Common myeloid progenitor, CD34-positive (primary cell): ENCODE measurements at regions not wholly inside any gene's neighbourhood (a gene's known extent, or its start where the extent isn't known, plus 50 kb on each side); places are given as distances from the start of the nearest gene placed in this dataset.

Source experiments
- CTCF ChIA-PET: fragments of 350-600 bp; sonication (Branson Sonifier 250); formaldehyde crosslinking; loops from one replicate; lab custom pipeline; 2021; ENCODE audit warnings: antibody characterized with exemption; lab: Charles Lee
- POLR2A ChIA-PET: fragments of 350-600 bp; sonication (Branson Sonifier 250); formaldehyde crosslinking; loops from one replicate; lab custom pipeline; 2021; ENCODE audit warnings: antibody characterized with exemption; lab: Charles Lee
- DNase-seq, 3 donors: peaks; one replicate each; pipeline versions ENCODE4 v3.0.0 to v3.0.0-alpha.2; 2013
- H3K27ac ChIP-seq, 2 experiments: 1 replicate in 1 of 2; 2 replicates in 1 of 2; pipeline ENCODE4 v1.7.0; 2013; ENCODE audit warnings: inconsistent platforms in 2 of 2, low read length in 2 of 2, mild to moderate bottlenecking in 2 of 2, low read depth in 1 of 2, moderate library complexity in 1 of 2; ENCODE audit not compliant: severe bottlenecking in 2 of 2, insufficient read depth in 1 of 2, poor library complexity in 1 of 2
- H3K27me3 ChIP-seq, 5 experiments: replicated peaks in 2 of 5; 1 replicate in 3 of 5; 2 replicates in 2 of 5; pipeline versions ENCODE4 v1.6.1 to v1.7.0; 2013; ENCODE audit warnings: low read length in 4 of 5, mild to moderate bottlenecking in 2 of 5, moderate library complexity in 2 of 5, inconsistent platforms in 1 of 5; ENCODE audit not compliant: insufficient read depth in 5 of 5, control insufficient read depth in 4 of 5
- H3K36me3 ChIP-seq, 4 experiments: 1 replicate in 2 of 4; 2 replicates in 2 of 4; pipeline versions ENCODE4 v1.6.1 to v1.7.0; 2013; ENCODE audit warnings: low read length in 3 of 4, control low read depth in 1 of 4, mild to moderate bottlenecking in 1 of 4; ENCODE audit not compliant: control insufficient read depth in 4 of 4, insufficient read depth in 4 of 4
- H3K4me1 ChIP-seq, 4 experiments: 1 replicate in 3 of 4; 2 replicates in 1 of 4; pipeline versions ENCODE4 v1.6.1 to v1.7.1; 2013; ENCODE audit warnings: low read length in 3 of 4, mild to moderate bottlenecking in 3 of 4, control low read depth in 1 of 4, inconsistent platforms in 1 of 4, moderate library complexity in 1 of 4; ENCODE audit not compliant: control insufficient read depth in 4 of 4, insufficient read depth in 4 of 4; ENCODE audit errors: control extremely low read depth in 1 of 4
- H3K4me3 ChIP-seq, 7 experiments: 1 replicate in 4 of 7; 2 replicates in 3 of 7; pipeline versions ENCODE4 v1.5.1 to v1.7.0; 2013; ENCODE audit warnings: mild to moderate bottlenecking in 7 of 7, low read length in 6 of 7, moderate library complexity in 6 of 7, inconsistent platforms in 2 of 7, low read depth in 2 of 7, control low read depth in 1 of 7; ENCODE audit not compliant: insufficient read depth in 4 of 7, control insufficient read depth in 1 of 7; ENCODE audit errors: extremely low read depth in 1 of 7
- H3K9me3 ChIP-seq, 5 experiments: 1 replicate in 4 of 5; 2 replicates in 1 of 5; pipeline versions ENCODE4 v1.6.1 to v1.7.1; 2013; ENCODE audit warnings: low read length in 4 of 5, mild to moderate bottlenecking in 2 of 5, inconsistent platforms in 1 of 5, low read depth in 1 of 5, moderate library complexity in 1 of 5; ENCODE audit not compliant: control insufficient read depth in 4 of 5, insufficient read depth in 2 of 5; ENCODE audit errors: control extremely low read depth in 1 of 5
- WGBS: methylation state at CpG from one replicate; pipeline ENCODE4 v1.1.5; 2013; ENCODE audit not compliant: insufficient coverage; 5-methylcytosine and 5-hydroxymethylcytosine counted together

- Histone ChIP-seq H3K27ac (no peak overlapping the region), H3K4me1 (no peaks in the 10 kb centered on the region), H3K27me3 (no peaks in the 10 kb centered on the region), H3K4me3 (no peak overlapping the region), H3K9me3 (no peaks in the 10 kb centered on the region), H3K36me3 (no peaks in the 10 kb centered on the region)
- CTCF ChIA-PET, result interaction anchor here (0.9 kb wide), 1 partner anchor 10 kb away, joined by 3 read pairs; no protein-coding TSS in a partner anchor
- POLR2A ChIA-PET, result no interaction called here
- 80% methylated on average over 1 of the region's 2 CpGs for WGBS
- DNase-seq, result no peak
Measured at GRCh38 chr14:53875324-53875897, 81.2 kb downstream of the BMP4 start.

GRCh38 chr14:53874704-53875103, 81.9 kb downstream of the BMP4 start:
- CTCF ChIA-PET, result no interaction called here
- no peaks in the 10 kb centered on the region for H3K27me3 ChIP-seq
- POLR2A ChIA-PET, result no interaction called here
- H3K36me3 ChIP-seq, result no peaks in the 10 kb centered on the region
- no peak overlapping the region for H3K27ac ChIP-seq
- no peak for DNase-seq
- H3K4me3 ChIP-seq, result no peak overlapping the region
- H3K4me1 ChIP-seq, result no peaks in the 10 kb centered on the region
- H3K9me3 ChIP-seq, result no peaks in the 10 kb centered on the region
- 90% methylated on average over 3 of the region's 3 CpGs for WGBS

GRCh38 chr14:53872681-53873089, 83.9 kb downstream of the BMP4 start:
- 20% methylated on average over 1 of the region's 1 CpG for WGBS
- CTCF ChIA-PET, result interaction anchor here (1.4 kb wide), 1 partner anchor 15 kb away, joined by 3 read pairs; no protein-coding TSS in a partner anchor
- no peak overlapping the region for H3K4me3 ChIP-seq
- H3K27me3 ChIP-seq, result no peaks in the 10 kb centered on the region
- no peak overlapping the region for H3K27ac ChIP-seq
- DNase-seq, result no peak
- no peaks in the 10 kb centered on the region for H3K36me3 ChIP-seq
- H3K9me3 ChIP-seq, result no peaks in the 10 kb centered on the region
- no peaks in the 10 kb centered on the region for H3K4me1 ChIP-seq
- POLR2A ChIA-PET, result no interaction called here

DNA sequence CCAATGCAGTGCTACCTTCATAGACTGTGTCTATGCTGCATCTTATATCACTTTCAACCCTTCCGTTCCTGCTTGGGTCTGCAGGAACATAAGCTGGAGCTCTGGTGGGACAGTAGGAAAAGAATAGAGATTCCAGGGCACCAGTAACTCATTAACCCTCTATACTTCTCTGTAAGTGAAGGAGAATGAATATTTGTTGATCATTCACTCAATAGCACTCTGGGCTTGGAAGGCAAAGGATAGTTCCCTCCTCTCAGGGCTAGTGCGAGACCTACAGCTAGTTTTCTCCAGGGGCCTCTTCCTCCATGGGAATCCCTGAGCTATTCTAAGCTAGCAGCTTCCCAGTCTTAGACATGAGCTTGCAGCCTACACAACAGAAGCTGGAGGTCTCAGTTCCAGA, 84.7 kb downstream of the BMP4 start:
- no peak for DNase-seq
- H3K27ac ChIP-seq, result no peak overlapping the region
- 88% methylated on average over 1 of the region's 2 CpGs for WGBS
- CTCF ChIA-PET, result interaction anchor here (1.4 kb wide), 1 partner anchor 14 kb away, joined by 3 read pairs; no protein-coding TSS in a partner anchor
- H3K4me3 ChIP-seq, result no peak overlapping the region
- H3K27me3 ChIP-seq, result no peaks in the 10 kb centered on the region
- H3K36me3 ChIP-seq, result no peaks in the 10 kb centered on the region
- no peaks in the 10 kb centered on the region for H3K4me1 ChIP-seq
- POLR2A ChIA-PET, result no interaction called here
- no peaks in the 10 kb centered on the region for H3K9me3 ChIP-seq

DNA sequence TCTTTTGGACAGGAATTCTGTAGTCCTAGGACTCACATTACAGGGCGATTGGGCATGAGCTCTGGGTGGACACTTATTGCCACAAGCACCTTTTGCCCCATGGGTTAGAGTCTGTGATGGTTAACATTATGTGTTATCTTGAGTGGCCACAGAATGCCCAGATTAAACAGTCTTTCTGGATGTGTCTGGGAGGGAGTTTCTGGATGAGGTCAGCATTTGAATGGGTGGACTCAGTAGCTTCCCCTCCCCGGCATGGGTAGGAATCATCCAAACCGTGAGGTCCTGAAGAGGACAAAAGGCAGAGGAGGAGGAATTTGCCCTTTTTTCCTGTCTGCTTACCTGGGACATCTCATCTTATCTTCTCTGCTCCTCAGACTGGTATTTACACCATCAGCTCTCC, 85.6 kb downstream of the BMP4 start:
- Histone ChIP-seq H3K36me3 (no peaks in the 10 kb centered on the region), H3K27me3 (peaks cover 0 to 2% (median 0%) of the 10 kb centered on the region in 5 experiments), H3K4me3 (no peak overlapping the region), H3K4me1 (no peaks in the 10 kb centered on the region), H3K27ac (no peak overlapping the region), H3K9me3 (no peaks in the 10 kb centered on the region)
- no peak for DNase-seq
- CTCF ChIA-PET, result interaction anchor here (0.9 to 1.1 kb wide), 2 partner anchors 9 to 12 kb away, joined by 3 to 4 read pairs; no protein-coding TSS in a partner anchor
- POLR2A ChIA-PET, result no interaction called here
- 100% methylated on average over 1 of the region's 3 CpGs for WGBS

- peaks cover 0 to 2% (median 0%) of the 10 kb centered on the region in 5 experiments for H3K27me3 ChIP-seq
- ChIA-PET POLR2A (interaction anchor here (0.6 kb wide), 1 partner anchor 308 kb away, joined by 3 read pairs; no protein-coding TSS in a partner anchor), CTCF (no interaction called here)
- H3K27ac ChIP-seq, result no peak overlapping the region
- no peaks in the 10 kb centered on the region for H3K9me3 ChIP-seq
- no peaks in the 10 kb centered on the region for H3K36me3 ChIP-seq
- H3K4me1 ChIP-seq, result no peaks in the 10 kb centered on the region
- WGBS, result no CpG with 5 or more reads among the region's 2 CpGs
- no peak for DNase-seq
- H3K4me3 ChIP-seq, result no peak overlapping the region
Measured at GRCh38 chr14:53865711-53866110, 90.9 kb downstream of the BMP4 start.

- CTCF ChIA-PET, result interaction anchor here (1.2 kb wide), 1 partner anchor 9 kb away, joined by 3 read pairs; no protein-coding TSS in a partner anchor
- DNase-seq, result no peak
- POLR2A ChIA-PET, result no interaction called here
- Histone ChIP-seq H3K36me3 (no peaks in the 10 kb centered on the region), H3K4me3 (no peak overlapping the region), H3K4me1 (no peaks in the 10 kb centered on the region), H3K27ac (no peak overlapping the region), H3K9me3 (no peaks in the 10 kb centered on the region), H3K27me3 (peaks cover 0 to 4% (median 0%) of the 10 kb centered on the region in 5 experiments)
- WGBS, result 100% methylated on average over 3 of the region's 5 CpGs
Measured at GRCh38 chr14:53861781-53862180, 94.8 kb downstream of the BMP4 start.
